Activated naive CD4-positive, alpha-beta T cell treated with anti-CD3 and anti-CD28 coated beads, Interleukin-2, amount 50 U/mL, for 72 hours (primary cell): ENCODE measurements at regions not wholly inside any gene's neighbourhood (a gene's known extent, or its start where the extent isn't known, plus 50 kb on each side); places are given as distances from the start of the nearest gene placed in this dataset.

ENCODE experiments used
- ATAC-seq, 2 donors: fragments of 150-1000 bp; cut with Tn5 transposase; 2 replicates each; pipeline ENCODE4 v1.10.0; 2021; ENCODE audit warnings: mild to moderate bottlenecking in 2 of 2, moderate library complexity in 2 of 2
- DNase-seq, 2 donors: peaks; one replicate each; pipeline ENCODE4 v3.0.0; 2021 to 2022; ENCODE audit warnings: low spot score in 2 of 2
- H3K27ac Mint-ChIP-seq, 2 donors: one replicate each; pipeline ENCODE4 v1.8.0; 2022; ENCODE audit warnings: mild to moderate bottlenecking in 2 of 2, mixed read lengths in 2 of 2
- H3K36me3 Mint-ChIP-seq, 2 donors: one replicate each; pipeline ENCODE4 v1.8.0; 2022; ENCODE audit warnings: mixed read lengths in 2 of 2
- H3K9me3 Mint-ChIP-seq, 2 donors: one replicate each; pipeline ENCODE4 v1.8.0; 2022; ENCODE audit warnings: mixed read lengths in 2 of 2

DNA sequence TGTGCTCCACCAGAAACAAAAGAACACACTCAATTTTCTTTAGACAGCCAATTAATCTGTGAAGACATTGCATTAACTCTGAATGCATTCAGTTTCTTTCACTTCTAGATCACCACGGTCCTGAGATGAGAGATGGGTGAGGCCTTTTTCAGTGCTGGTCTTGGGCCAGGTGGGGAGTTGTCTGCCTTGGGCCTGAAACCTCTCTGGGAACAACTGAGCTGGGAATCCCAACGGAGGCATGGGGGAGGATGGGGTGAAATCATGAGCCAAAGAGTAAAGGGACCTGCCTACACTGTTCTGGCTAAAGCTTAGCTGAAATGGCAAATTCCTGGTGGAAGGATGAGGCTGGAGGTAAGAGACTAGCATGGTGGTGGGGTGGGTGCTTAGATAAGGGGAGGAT lies 353.5 kb upstream of the B3GAT1 start:
- Mint-ChIP-seq H3K36me3 (peaks cover 0 to 20% of the 10 kb centered on the region in 2 donors), H3K9me3 (peaks cover 15 to 16% of the 10 kb centered on the region in 2 donors), H3K27ac (no peak overlapping the region)
- DNase-seq (no peak), ATAC-seq (no peak)

DNA sequence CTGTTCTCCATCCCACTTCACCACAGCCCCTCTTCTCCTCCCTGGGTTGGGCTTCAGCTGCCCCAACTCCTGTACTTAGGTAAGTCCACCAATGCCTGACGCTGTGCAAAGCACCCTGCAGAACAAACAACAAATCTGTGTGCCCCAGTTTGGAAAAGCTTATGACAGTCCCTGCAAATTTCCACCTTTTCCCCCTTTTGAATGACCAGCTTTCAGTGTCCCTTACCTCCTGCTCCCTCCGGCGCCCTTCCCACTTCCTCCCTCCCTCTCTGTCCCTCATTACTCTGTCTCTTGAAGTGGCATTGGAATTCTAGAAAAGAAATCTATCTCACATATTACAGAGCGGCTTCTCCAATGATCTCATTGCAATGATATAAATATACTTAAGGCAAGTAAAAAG lies 352.9 kb upstream of the B3GAT1 start:
- Mint-ChIP-seq H3K9me3 (peaks cover 15 to 16% of the 10 kb centered on the region in 2 donors), H3K27ac (no peak overlapping the region), H3K36me3 (peaks cover 0 to 20% of the 10 kb centered on the region in 2 donors)
- DNase-seq (no peak), ATAC-seq (no peak)

- peaks cover 0 to 20% of the 10 kb centered on the region in 2 donors for H3K36me3 Mint-ChIP-seq
- no peak overlapping the region for H3K27ac Mint-ChIP-seq
- DNase-seq (no peak), ATAC-seq (no peak)
- peaks cover 15 to 16% of the 10 kb centered on the region in 2 donors for H3K9me3 Mint-ChIP-seq
These were observed 352.3 kb upstream of the B3GAT1 start for GRCh38 chr11:134764367-134764766.

- H3K9me3 Mint-ChIP-seq, result peaks cover 5 to 6% of the 10 kb centered on the region in 2 donors
- DNase-seq (no peak), ATAC-seq (no peak)
- peaks cover 0 to 9% of the 10 kb centered on the region in 2 donors for H3K36me3 Mint-ChIP-seq
- no peak overlapping the region for H3K27ac Mint-ChIP-seq
These were observed 351.0 kb upstream of the B3GAT1 start for GRCh38 chr11:134763030-134763388.

- no peak for DNase-seq
- no peak overlapping the region for H3K27ac Mint-ChIP-seq
- H3K9me3 Mint-ChIP-seq, result peaks cover 5 to 6% of the 10 kb centered on the region in 2 donors
- no peak for ATAC-seq
- H3K36me3 Mint-ChIP-seq, result peaks cover 0 to 6% of the 10 kb centered on the region in 2 donors
These were observed 350.4 kb upstream of the B3GAT1 start for GRCh38 chr11:134762248-134763029.

GRCh38 chr11:134761926-134762247 lies 349.8 kb upstream of the B3GAT1 start:
- DNase-seq (no peak), ATAC-seq (no peak)
- Mint-ChIP-seq H3K9me3 (peaks cover 2 to 4% of the 10 kb centered on the region in 2 donors), H3K36me3 (peaks cover 0 to 3% of the 10 kb centered on the region in 2 donors), H3K27ac (no peak overlapping the region)

GRCh38 chr11:134761386-134761785 lies 349.3 kb upstream of the B3GAT1 start:
- DNase-seq, result no peak
- Mint-ChIP-seq H3K27ac (no peak overlapping the region), H3K36me3 (no peaks in the 10 kb centered on the region), H3K9me3 (no peaks in the 10 kb centered on the region)
- ATAC-seq, result no peak

- no peaks in the 10 kb centered on the region for H3K9me3 Mint-ChIP-seq
- no peak for ATAC-seq
These were observed 348.9 kb upstream of the B3GAT1 start for GRCh38 chr11:134760957-134761356.

DNA sequence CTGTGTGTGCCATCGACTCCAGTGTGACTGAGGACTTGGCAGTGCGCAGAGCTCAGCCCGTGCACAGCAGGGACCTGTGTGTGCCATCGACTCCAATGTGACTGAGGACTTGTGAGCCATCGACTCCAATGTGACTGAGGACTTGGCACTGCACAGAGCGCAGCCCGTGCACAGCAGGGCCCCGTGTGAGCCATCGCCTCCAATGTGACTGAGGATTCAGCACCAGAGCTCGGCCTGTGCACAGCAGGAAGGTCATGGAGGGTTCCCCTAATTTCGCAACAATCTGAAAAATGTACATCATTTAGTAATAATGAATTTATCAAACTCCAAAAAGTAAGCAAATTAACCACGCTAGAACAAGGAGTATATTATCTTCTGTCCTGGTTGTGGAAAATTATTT lies 348.3 kb upstream of the B3GAT1 start:
- no peak overlapping the region for H3K27ac Mint-ChIP-seq
- ATAC-seq, result no peak
- H3K9me3 Mint-ChIP-seq, result no peaks in the 10 kb centered on the region
- no peak for DNase-seq
- H3K36me3 Mint-ChIP-seq, result no peaks in the 10 kb centered on the region

More at GRCh38 chr11:134760957-134761356, 348.9 kb upstream of the B3GAT1 start:
- DNase-seq, result no peak
- no peaks in the 10 kb centered on the region for H3K36me3 Mint-ChIP-seq
- H3K27ac Mint-ChIP-seq, result no peak overlapping the region

- ATAC-seq, result no peak
- Mint-ChIP-seq H3K36me3 (no peaks in the 10 kb centered on the region), H3K9me3 (no peaks in the 10 kb centered on the region), H3K27ac (no peak overlapping the region)
- no peak for DNase-seq
These were observed 347.8 kb upstream of the B3GAT1 start for GRCh38 chr11:134759855-134760254.

- no peak for ATAC-seq
- H3K27ac Mint-ChIP-seq, result no peak overlapping the region
These were observed 347.2 kb upstream of the B3GAT1 start for GRCh38 chr11:134759274-134759673.

GRCh38 chr11:134758342-134758931 lies 346.4 kb upstream of the B3GAT1 start:
- Mint-ChIP-seq H3K9me3 (no peaks in the 10 kb centered on the region), H3K27ac (no peak overlapping the region), H3K36me3 (no peaks in the 10 kb centered on the region)
- ATAC-seq, result no peak
- DNase-seq, result no peak

More at GRCh38 chr11:134759274-134759673, 347.2 kb upstream of the B3GAT1 start:
- no peaks in the 10 kb centered on the region for H3K36me3 Mint-ChIP-seq
- no peaks in the 10 kb centered on the region for H3K9me3 Mint-ChIP-seq
- no peak for DNase-seq

DNA sequence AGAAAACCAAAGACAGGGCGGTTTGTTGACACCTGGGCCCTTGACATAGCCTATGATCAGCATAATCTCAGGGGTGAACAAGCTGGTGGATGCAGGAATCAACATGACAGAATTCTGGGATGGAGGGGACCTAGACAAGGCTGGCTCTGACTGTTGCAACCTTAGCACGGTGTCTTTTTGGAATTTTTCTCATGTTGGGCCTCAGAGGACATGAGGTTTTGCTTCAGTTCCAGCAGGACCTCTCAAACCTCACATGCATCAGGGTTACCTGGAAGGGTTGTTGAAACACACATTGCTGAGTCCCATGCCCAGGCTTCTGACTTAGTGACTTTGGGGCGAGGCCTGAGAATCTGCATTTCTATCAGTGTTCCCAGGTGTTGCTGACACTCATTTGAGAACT lies 345.6 kb upstream of the B3GAT1 start:
- H3K27ac Mint-ChIP-seq, result no peak overlapping the region
- H3K9me3 Mint-ChIP-seq, result no peaks in the 10 kb centered on the region
- ATAC-seq, result no peak
- no peaks in the 10 kb centered on the region for H3K36me3 Mint-ChIP-seq
- DNase-seq, result no peak

DNA sequence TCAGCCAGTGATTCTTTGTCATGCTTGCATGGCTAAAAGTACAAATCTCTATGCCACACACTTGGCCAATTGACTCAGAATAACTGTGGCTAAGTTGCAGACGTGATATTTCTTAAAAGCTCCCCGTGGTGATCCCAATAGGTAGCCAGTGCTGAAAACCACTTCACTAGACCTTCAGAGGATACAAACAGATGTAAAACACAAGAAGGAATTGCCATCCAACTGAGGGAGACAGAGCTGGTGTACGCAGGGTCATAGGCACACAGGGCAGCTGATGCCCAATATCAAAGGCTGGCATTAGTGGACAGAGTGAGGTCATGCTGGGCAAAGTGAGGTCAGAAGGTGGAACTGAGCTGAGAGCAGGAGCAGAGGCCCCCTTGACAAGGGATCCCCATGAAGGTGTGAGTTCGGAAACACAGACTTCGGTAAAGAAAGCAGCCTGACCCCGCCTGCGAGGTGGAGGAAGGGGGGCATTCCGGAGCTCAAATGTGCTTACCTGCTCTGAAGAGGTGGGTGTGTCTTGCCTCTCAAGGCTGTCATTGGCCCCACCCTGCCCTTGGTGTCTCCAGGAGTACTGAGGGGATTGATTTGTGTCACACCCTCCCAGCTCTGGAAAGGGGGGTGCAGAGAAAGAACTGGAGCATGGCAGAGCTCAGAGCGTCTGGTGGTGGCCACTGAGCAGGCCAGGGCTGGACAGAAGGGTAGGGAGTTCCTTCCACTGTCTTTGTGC lies 344.9 kb upstream of the B3GAT1 start:
- ATAC-seq (no peak), DNase-seq (no peak)

GRCh38 chr11:134755535-134755934 lies 343.5 kb upstream of the B3GAT1 start:
- ATAC-seq, result no peak
- no peaks in the 10 kb centered on the region for H3K9me3 Mint-ChIP-seq
- DNase-seq, result no peak
- no peak overlapping the region for H3K27ac Mint-ChIP-seq
- no peaks in the 10 kb centered on the region for H3K36me3 Mint-ChIP-seq

More for the DNA sequence above, 344.9 kb upstream of the B3GAT1 start:
- H3K36me3 Mint-ChIP-seq, result no peaks in the 10 kb centered on the region
- no peak overlapping the region for H3K27ac Mint-ChIP-seq
- H3K9me3 Mint-ChIP-seq, result no peaks in the 10 kb centered on the region

GRCh38 chr11:134754521-134755198 lies 342.6 kb upstream of the B3GAT1 start:
- DNase-seq (no peak), ATAC-seq (no peak)
- Mint-ChIP-seq H3K9me3 (no peaks in the 10 kb centered on the region), H3K36me3 (no peaks in the 10 kb centered on the region), H3K27ac (no peak overlapping the region)
